ENCODE measurements at regions not wholly inside any gene's neighbourhood (a gene's known extent, or its start where the extent isn't known, plus 50 kb on each side); places are given as distances from the start of the nearest gene placed in this dataset.

- DNase-seq: no peak
Observed at GRCh38 chr1:30280572-30280971, 442.8 kb downstream of the MATN1 start.

DNA sequence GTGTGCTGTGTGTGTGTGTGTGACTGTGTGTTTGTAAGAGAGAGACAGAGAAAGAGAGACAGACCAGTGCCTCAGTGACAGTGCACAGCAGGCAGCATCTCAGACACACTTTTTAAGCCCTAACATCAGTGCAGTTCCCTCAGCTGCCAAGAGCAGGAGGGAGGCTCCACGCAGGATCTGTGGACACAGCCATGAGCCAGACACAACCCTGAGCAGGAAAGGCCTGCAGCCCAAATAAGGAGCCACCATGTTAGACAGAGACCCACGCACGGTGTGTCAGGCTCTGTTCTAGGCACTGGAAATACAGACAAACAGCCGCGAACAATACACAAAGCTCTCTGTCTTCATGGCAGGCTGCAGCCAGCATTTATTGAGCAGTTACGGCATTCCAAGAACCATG, 445.5 kb downstream of the MATN1 start:
- no peak for DNase-seq

GRCh38 chr1:30277415-30277814, 446.0 kb downstream of the MATN1 start:
- DNase-seq: no peak

GRCh38 chr1:30275926-30276764, 447.2 kb downstream of the MATN1 start:
- DNase-seq: no peak

DNA sequence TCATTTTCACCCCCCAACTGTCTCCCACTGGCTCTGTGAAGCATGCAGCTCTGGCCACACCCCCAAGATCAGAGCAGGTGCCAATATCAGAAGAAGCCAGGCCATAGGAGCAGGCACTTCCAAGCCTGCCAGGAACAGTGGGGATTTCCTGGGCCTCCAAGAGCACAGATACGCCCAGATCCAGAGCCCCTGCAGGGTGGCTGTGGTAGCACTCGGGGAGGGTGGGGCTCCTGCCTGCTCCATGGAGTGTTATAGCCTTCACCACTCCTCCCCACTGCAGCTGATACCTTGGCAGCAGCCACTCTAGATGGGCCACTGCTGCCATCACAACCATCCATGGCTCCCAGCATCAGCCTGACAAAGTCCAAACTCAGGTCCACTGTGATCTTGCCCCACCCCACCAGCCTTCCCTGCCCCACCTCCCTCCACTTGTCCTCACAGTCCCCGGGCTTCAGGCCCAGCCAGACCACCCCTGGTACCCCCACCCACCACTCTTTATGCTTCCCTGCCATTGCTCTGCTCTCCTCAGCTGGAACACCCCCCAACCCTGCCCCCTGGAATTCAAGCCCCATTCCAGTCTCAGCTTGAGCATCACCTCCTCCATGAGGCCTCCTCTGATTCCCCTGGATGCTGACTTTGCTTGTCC, 448.3 kb downstream of the MATN1 start:
- DNase-seq: no peak

DNA sequence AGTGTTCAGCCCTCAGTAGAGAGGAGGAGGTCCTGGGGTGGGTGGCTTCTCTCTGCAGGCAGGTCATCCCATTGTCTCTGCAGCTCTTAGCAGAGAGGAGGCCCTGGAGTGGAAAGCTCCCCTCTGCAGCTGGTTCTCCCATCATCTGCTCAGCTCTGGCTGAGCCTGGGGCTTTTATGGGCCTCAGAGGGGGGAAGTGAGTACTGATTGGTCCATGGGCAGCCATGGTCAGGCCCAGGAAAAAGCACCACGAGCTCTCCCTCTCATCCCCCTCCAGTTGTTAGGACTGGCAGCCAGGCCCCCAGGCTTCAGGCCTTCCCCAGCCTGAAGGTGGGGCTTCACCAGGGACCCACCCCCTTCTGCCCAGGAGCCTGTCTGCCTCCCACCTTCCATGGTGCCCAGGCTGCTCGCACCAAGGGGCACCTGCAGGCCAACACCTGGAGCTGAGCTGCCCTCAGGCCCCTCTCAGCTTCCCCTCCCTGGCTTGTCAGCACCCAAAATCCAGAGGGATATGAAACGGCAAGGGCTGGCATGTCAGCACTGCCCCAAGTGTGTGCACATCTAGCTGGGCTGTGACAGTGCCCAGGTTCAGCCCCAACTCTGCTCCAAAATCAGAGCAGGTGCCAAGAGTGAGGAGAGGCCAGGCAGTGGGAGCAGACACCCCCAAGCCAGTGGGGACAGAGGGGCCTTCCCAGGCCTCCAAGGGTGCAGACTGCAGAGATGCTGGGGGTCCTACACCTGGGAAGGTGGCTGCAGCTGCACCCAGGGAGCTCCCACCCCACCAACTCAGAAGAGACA, 449.0 kb downstream of the MATN1 start:
- DNase-seq: no peak

DNA sequence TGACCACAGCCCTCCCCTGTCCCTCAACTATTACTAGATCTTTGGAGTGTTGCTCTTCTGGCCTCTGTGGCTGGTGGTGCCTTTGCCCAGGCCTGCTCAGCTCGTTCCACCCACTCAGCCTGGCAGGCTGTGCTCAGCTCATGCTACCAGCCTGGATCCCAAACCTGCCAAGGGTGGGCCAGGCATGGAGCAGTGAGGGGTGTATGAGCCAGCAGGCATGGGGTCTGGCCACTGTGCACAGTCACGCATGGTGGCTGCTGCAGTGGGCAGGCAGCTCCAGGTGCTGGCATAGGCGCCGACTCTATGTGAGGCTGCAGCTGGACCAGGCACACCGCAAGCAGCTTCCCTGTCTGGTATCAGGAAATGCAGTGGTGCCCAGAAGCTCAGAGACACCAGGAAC, 449.9 kb downstream of the MATN1 start:
- DNase-seq: no peak

- no peak for DNase-seq
Observed at GRCh38 chr1:30273021-30273325, 450.4 kb downstream of the MATN1 start.

- no peak for DNase-seq
Observed at GRCh38 chr1:30272277-30273020, 450.9 kb downstream of the MATN1 start.

- DNase-seq: no peak
Observed at GRCh38 chr1:30271401-30272276, 451.7 kb downstream of the MATN1 start.

DNA sequence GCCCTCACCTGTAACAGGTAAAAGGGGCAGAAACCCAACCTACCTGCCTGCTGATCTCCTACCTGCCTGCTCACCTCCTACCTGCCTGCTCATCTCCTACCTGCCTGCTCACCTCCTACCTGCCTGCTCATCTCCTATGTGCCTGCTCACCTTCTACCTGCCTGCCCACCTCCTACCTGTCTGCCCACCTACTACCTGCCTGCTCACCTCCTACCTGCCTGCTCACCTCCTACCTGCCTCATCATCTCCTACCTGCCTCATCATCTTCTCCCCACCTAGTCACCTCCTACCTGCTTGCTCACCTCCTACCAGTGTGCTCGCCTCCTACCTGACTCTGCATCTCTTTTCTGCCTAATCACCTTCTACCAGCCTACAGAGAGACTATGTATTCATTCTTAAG, 452.9 kb downstream of the MATN1 start:
- DNase-seq: no peak

DNA sequence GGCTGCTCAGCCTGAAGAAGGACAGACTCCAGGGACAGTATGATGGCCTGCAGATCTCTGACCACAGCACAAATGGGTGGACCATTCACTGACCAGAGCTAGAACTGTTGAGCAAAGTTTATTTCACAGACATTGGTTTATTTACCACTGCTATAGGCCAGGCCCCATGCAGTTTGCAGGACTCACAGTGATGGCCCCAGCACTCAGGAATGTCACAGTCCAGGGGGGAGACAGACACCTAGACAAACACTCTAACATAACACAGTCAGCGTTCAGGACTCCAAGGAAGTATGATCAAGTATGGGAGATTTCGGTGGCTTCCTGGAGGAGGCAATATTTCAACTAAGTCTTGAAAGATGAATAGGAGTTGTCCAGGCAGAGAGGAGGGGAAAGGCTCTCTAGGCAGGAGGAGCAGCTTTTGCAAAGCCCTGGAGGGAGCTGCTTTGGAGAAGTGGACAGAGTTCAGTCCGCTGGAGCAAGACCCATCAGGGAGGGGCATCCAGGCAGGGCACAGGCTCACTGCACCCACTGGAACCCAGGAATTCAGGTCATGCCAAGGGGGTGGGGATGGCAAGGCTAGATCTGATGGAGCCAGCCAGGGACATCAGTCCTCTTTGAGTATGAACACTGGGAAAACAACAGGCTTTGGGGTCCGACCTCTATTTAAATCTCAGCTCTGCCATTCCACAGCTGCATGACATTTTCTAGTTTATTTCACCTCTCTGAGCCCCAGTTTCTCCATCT, 454.3 kb downstream of the MATN1 start:
- DNase-seq: no peak

- DNase-seq: no peak
Observed at GRCh38 chr1:30267856-30268255, 455.5 kb downstream of the MATN1 start.

- no peak for DNase-seq
Observed at GRCh38 chr1:30267046-30267445, 456.3 kb downstream of the MATN1 start.

DNA sequence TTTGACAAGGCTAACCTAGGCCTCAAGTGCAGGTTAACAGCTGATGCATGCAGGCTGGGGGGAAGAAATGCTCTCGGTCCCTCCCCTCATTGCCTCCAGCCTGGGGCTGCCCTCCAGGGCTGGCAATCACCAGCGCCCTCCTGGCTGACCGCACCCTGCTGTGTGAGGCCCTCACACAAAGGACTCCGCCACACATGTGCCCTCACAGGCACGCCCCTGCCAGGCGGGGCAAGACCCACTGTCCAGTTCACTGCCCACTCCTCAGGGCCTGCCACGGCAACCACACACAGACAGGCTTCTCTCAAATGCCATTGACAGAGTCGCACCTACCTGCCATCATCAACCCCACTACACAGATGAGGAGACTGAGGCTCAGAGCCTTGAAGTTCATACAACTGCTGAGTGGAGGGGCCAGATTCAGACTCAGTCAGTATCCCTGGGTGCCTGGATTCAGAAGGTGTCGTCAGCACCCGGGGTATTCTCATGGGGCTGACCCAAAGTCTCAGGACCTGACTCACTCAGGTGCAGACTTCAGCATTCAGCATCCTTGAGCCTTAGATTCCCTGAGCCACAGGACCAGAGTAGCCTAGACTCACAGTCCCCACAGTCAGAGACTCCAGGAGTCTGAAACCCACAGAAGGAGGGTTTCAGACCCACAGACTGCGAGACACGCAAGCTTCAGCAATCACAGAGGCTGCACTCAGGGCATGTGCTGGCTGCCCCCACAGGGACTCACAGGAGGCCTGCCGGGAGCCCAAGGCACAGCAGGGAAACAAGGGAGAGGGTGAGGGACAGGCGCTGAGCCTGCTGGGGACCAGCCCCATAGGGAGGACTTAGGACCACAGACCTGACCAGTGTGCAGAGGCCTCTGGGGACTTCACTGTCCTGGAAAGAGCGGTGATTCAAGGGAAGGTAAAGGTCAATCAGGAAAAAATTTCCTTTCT, 458.0 kb downstream of the MATN1 start:
- DNase-seq: no peak

GRCh38 chr1:30264672-30265025, 458.7 kb downstream of the MATN1 start:
- no peak for DNase-seq

GRCh38 chr1:30263888-30264671, 459.3 kb downstream of the MATN1 start:
- DNase-seq: no peak

GRCh38 chr1:30263405-30263804, 460.0 kb downstream of the MATN1 start:
- no peak for DNase-seq

- DNase-seq: no peak
Observed at GRCh38 chr1:30262158-30262557, 461.2 kb downstream of the MATN1 start.

DNA sequence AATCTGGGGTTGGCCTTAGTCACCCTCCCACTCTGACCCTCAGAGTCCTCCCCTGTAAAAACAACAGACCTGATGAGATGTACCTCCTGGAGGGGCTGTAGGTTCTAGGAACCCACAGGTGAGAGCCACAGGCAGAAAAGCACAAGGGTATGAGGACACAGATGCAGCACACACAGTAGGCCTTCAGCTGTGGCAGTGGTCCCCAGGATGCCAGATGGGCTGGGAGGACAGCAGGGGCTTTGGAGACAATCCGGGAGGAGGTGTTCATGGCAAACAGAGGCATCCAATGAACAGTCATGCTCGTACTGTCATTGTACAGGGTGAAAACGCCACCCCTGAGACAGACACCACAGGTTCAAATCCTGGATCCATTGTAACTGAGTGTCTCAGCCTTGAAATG, 463.1 kb downstream of the MATN1 start:
- no peak for DNase-seq
